Muscle of back (tissue), 3 donors: ENCODE measurements at regions not wholly inside any gene's neighbourhood (a gene's known extent, or its start where the extent isn't known, plus 50 kb on each side); places are given as distances from the start of the nearest gene placed in this dataset.

Source experiments
- DNase-seq, 3 donors: peaks; one replicate each; pipeline versions ENCODE4 v3.0.0 to v3.0.0-alpha.2; 2013

- DNase-seq: no peak
Observed at GRCh38 chr6:95142661-95143335, 434.5 kb upstream of the MANEA start.

DNA sequence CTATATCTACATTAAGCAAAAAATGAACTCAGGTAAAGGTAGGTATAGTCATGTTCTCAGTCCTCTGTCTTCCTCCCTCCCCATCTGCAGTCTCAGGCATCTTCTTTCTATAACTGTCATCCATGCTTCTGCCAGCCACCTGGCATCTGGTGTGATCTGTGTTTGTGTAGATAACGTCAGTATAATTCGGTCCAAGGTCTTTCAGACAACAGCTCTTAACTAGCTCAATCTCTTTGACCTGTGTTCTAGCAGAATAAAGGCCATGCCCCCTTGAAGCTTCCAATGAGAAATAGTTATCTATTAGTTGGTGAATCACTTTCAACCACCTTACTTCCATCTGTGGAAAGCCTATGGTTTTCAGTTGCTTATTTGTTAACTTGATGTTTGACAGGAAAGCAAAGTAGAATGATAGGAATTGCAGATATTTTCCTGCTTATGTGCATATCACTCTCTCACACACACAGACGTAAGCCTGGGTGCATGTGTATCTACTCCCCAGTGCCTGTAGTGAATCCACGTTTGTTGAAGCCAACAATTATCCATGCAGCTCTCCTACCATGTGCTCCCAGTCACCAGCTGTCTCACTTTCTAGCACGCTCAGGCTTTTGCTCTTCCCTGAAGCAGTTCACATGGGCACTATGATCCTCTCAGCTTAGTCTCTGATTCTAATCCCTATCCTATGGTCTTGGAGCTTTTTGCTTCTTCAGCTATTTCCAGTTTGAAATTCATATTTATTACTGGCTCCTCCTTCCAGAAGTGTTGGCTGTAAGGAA is 433.7 kb upstream of the MANEA start:
- peak; percentile 1 to 33 (median 19) for DNase-seq

- DNase-seq: no peak
Observed at GRCh38 chr6:95145457-95145856, 431.9 kb upstream of the MANEA start.

DNA sequence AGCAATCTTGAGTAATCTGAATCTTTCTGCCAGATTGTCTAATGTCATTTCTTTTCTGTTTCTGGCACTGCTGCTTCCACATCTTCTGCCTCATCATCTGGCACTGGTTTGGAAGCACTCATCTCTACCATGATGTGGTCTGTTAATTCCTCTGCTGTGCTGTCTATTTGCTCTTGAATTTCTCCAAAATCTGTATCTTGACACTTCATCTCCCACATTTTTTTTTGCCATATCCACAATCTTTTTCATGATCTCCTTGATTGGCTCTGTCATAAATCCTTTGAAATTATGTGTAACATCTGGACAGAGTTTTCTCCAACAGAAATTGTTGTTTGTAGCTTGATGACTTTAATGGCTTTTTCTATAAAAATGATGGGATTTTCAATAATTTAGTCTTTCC is 417.8 kb upstream of the MANEA start:
- DNase-seq: no peak

DNA sequence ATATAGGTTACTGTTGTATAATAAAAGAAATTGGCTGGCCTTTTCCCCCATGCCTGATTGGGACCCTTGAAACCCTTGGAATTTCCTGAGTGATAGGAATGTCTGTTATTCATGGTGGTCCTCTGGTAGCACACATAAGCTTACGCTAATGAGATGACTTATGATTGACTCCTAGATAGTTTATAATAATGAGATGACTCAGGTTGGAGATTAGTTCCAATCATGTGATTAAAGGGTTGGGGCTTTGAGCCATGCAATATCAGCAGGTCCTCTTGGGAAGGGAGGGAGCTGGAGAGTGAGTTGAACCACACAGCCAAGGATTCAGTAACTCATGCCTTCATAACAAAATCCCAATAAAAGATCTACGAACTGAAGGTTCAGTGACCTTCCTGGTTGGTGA is 407.6 kb upstream of the MANEA start:
- DNase-seq: peak in 1 of 3 donors; percentile 11

GRCh38 chr6:95175927-95176675 is 401.2 kb upstream of the MANEA start:
- peak in 1 of 3 donors; percentile 5 for DNase-seq

- DNase-seq: no peak
Observed at GRCh38 chr6:95185874-95186273, 391.5 kb upstream of the MANEA start.

- DNase-seq: no peak
Observed at GRCh38 chr6:95186710-95187109, 390.6 kb upstream of the MANEA start.

DNA sequence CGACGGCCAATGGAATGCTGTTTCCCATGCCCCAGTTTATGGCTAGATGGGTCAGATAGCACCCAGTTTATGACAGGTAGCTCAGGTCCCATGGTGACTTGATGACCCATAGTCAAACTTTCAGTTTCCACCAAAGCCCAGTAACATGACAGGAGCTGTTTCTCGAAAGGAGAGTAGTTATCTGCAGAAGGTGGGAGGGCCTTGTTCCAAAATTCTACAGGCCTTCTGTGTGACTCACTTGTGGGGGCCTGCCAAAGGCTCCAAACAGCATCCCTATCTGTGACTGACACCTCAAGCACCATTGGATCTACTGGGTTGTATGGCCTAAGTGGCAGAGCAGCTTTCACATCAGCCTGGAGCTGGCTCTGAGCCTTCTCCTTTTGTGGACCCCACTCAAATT is 379.7 kb upstream of the MANEA start:
- DNase-seq: no peak

- DNase-seq: peak; percentile 30 to 50 (median 38)
Observed at GRCh38 chr6:95203153-95203754, 374.1 kb upstream of the MANEA start.

- no peak for DNase-seq
Observed at GRCh38 chr6:95204178-95204577, 373.2 kb upstream of the MANEA start.

DNA sequence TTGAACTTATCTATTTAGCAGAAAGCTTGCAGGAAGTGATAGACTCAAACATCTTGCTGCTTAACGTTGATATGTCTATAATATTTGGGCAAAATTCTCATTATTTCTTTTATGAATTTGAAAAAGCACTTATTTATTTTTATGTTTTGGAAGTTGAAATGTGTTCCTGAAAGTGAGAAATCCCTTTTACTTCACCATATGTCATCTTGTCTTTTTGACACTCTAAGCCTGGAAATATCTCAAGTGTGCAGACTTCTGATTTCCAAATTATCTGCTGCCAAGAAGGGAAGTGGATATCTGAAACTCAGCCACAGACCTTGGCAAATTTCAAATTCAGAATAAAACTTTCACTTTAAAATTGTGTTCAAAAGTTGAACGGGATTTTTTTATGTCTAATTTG is 368.7 kb upstream of the MANEA start:
- no peak for DNase-seq

- no peak for DNase-seq
Observed at GRCh38 chr6:95209074-95209473, 368.3 kb upstream of the MANEA start.

GRCh38 chr6:95216555-95216954 is 360.8 kb upstream of the MANEA start:
- DNase-seq: no peak

DNA sequence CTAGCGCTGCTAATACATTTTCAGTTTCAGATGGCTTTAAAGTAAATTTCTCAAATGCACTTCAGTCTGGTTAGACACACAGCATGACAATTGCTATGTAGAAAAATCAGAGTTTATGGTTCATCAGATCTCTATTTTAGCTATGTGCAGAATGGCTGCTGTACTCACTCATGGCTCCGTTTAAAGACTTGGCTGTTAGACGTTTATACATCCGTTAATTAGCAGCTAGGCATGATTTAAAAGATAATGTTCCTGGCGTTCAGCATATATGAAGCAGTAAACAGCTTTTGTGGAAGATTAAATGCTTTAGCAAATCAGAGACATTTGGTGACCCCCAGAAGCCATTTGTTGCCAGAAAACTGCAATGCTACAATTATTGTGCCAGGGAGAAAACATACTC is 350.0 kb upstream of the MANEA start:
- peak in 1 of 3 donors; percentile 15 for DNase-seq

- no peak for DNase-seq
Observed at GRCh38 chr6:95228636-95229035, 348.7 kb upstream of the MANEA start.

DNA sequence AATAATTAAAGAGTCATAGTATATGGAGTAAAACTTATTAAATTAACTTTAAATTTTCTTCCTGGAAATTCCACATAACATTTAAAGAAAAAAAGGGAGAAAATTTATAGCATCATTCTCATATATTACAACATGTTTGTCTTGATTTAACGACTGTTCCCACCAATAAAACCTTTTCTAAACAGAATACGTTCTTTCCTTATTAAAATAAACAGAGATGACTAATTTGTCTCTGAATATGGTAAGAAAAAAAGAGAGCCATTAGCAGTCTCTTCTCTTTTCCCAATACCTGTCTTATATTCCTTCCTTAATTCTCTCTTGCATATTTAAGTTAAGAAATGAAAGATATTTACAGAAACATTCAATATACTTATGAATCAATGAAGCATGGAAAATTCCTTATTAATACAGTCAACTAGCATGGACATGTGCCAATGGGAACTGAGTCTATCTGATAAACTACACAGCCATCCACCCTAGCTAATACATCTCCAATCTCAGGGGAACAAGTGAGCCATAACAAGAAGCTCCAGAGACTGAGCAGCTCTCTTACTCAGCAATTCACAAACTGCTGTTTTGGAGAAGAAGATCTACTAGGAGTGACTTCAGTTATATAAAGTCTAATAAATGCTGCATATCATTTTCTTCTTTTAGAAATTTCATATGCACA is 347.1 kb upstream of the MANEA start:
- no peak for DNase-seq

- no peak for DNase-seq
Observed at GRCh38 chr6:95231416-95231815, 345.9 kb upstream of the MANEA start.

- peak; percentile 20 to 41 (median 23) for DNase-seq
Observed at GRCh38 chr6:95232446-95232845, 344.9 kb upstream of the MANEA start.

- no peak for DNase-seq
Observed at GRCh38 chr6:95233879-95234278, 343.5 kb upstream of the MANEA start.

DNA sequence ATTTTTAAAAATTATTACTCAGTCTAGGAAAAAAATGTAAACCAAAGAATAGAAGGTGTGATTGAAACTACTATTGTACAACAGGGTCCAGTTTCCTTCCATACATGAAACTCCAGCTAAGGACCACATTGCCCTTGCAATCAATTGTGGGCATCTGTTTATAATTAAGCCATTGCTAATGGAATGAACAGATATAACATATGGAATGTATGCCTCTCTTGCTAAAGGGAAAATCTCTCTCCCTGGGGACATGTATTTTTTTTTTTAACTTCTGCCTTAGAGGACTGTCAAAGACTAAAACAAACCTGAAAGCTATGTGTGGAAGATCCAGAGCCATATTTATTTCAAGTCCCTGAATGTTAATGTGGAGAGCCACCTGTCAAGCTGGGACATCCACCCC is 336.8 kb upstream of the MANEA start:
- DNase-seq: peak in 1 of 3 donors; percentile 66

- no peak for DNase-seq
Observed at GRCh38 chr6:95242560-95242959, 334.8 kb upstream of the MANEA start.
